CD4-positive, alpha-beta T cell treated with Interleukin-1 beta for 1 hour (primary cell): ENCODE measurements at regions not wholly inside any gene's neighbourhood (a gene's known extent, or its start where the extent isn't known, plus 50 kb on each side); places are given as distances from the start of the nearest gene placed in this dataset.
"Not testable (repeated sequence)": the region's sequence is repeated elsewhere in the genome, so short reads cannot be mapped to it uniquely, and the experiment has no call there.

Source experiments
- DNase-seq, 2 donors: peaks; one replicate each; pipeline ENCODE4 v3.0.0-alpha.2; 2020 to 2022

DNA sequence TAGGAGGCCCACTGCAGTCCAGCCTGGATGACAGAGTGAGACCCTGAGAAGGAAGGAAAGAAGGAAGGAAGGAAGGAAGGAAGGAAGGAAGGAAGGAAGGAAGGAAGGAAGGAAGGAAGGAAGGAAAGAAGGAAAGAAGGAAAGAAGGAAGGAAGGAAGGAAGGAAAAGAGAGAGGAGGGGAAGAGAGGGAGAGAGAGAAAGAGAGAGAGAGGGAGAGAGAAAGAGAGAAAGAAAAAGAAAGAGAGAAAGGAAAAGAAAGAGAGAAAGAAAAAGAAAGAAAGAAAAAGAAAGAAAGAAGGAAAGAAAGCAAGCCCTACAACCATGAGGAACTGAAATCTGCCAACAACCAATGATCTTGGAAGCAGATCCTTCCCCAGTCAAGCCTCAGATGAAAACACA is 124.9 kb upstream of the BCOR start:
- DNase-seq, result not testable (repeated sequence)

DNA sequence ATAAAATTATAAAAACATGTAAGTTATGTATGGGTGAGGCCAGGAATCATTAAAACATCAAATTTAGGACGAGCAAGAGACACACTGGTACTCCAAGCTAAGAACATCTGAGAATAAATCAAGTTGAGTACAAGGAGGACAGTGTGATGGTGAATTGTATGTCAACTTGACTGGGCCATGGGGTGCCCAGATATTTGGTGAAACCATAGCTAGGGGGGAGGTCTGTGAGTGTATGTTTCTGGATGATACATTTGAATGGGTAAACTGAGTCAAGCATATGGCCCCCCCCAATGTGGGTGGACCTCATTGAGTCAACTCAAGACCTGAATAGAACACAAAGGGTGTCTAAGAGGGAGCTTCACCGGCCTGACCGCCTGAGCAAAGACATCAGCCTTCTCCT is 115.3 kb upstream of the BCOR start:
- DNase-seq, result no peak

DNA sequence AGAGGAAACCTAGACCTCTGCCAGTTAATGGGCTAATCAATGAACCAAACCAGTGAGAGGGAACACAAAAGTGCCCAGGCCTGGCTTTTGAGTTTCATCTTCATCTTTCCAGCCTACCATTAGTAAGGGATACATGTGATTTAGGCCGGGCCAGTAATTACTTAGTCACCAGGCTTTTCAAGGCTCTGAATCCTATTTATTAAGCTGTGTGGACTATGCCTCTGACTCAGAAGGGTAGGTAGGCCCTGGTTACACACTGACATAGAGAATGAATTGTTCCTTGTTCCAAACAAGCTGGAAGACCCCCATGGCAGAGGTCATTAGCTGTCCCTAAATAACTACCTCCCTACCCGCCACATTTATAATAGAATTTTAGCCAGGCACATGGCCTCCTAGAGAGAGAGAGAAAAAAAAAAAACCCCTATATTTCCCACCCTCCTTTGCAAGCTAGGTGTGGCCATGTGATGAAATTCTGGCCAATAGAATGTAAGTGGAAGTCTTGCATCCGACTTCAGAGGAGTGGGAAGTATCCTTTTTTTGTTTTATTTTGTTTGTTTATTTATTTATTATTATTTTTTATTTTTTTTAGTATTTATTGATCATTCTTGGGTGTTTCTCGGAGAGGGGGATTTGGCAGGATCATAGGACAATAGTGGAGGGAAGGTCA is 112.3 kb upstream of the BCOR start:
- no peak for DNase-seq

DNA sequence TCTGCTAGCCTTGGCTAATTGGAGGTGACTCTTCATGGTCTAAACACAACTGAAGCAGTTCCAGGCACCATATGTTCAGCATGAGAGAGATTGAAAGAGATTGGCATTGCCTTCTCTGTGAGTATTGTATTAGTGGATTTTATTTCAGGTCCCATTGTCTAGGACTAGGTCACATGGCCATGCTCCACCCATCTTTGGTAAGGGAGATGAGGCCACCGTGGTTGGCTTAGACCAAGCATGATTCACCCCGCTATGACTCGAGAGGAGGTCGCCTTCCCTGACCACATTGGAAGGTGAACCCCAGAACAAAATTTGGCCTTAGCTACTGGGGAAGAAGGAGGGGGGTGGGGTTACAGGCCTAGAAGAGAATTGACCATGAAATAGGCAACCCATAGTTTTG is 109.9 kb upstream of the BCOR start:
- peak in 1 of 2 donors; percentile 28 for DNase-seq

DNA sequence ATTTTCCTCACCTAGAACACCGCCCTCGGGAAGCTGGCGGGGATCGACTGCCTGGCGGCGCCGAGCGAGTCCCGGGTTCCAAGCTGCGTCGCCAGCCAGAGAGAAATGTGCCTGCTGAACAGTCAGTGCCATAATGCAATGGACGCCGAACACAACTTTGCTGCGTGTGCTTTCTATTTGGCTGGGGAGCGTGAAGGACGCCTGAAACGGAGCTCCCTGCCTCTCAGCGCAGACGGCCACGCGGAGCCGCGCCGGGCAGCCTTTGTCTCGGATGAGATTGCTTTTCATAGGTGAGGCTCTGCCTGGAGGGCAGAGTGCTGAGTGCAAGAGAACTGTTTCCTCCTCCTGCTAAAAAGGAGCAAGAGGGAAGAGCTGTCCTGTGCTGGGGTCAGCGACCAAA is 107.7 kb upstream of the BCOR start:
- no peak for DNase-seq

DNA sequence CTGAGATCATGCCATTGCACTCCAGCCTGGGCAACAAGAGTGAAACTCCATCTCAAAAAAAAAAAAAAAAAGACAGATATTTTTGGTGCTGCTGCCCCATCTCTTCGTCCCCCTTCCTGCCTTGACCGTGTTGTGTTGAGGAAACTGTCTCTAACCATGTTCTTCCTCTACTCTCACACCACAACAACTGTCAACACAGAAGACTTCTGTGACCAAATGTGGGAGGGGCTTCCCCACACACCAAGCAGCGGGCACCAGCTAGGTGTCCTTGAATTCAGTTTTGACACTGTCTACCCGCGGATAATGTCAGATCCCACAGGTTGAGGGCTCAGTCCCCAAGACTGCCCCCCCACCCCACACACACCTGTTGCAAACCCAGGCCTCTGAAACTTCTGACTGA is 104.7 kb upstream of the BCOR start:
- DNase-seq, result peak; percentile 22 to 31

DNA sequence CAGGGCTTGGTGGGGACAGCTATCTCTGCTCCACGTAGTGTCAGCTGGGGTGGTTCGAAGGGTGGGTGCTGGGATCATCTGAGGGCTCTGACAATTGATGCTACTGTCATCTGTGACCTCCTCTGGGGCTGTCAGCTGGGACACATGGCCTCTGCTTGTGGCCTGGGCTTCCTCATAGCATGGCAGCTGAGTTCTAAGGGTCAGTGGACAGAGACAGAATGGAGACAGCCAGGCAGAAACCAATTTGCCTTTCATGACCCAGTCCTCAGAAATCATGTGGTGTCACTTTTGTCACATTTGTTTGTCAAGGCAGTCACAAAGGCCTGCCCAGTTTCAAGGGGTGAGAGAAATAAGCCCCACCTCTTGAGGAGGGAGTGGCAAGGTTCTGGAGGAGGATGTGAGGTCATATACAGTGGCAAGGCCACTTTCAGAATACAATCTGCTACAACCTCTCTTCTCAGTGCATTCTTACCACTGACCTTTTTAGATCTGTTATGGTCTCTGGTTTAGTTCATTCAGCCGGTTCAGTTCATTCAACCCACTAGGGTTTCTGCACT is 103.6 kb upstream of the BCOR start:
- peak; percentile 51 to 54 for DNase-seq

DNA sequence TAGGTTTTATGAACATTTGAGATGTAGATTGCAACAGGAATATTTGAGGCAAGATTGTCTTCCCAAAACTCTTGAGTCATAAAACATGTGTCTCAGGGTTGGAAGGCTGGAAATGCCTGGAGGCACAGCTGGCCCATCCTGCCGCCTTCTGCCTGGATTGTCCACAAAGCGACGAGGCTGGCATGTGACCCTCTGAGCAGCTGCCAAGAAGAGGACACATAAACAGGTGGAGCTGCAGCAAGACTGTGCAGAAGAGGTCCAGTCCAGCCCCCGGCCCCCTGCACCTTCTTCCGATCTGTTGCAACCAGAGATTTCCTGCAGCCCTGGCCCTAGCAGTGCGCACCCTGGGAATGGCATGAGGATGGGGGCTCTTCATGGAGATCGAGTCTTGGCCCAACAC is 101.9 kb upstream of the BCOR start:
- no peak for DNase-seq

DNA sequence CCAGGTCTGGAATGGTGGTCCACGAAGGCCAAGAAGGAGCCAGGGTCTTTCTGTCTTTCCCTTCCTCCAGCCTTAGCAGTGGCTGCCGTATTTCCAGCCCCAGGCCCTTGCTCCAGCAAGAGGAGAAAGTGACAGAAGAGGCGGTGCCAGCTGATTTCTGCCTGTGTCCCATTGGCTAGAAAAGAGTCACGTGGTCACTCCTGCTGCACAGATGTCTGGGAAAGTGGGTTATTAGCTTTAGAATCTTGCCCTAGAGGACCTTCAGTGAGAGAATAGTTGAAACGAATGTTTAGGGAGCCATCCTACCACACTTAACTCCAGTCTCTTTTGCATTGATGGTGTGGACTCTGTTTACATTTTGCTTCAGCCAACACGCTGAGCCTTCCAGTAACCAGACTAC is 99.3 kb upstream of the BCOR start:
- DNase-seq, result no peak

DNA sequence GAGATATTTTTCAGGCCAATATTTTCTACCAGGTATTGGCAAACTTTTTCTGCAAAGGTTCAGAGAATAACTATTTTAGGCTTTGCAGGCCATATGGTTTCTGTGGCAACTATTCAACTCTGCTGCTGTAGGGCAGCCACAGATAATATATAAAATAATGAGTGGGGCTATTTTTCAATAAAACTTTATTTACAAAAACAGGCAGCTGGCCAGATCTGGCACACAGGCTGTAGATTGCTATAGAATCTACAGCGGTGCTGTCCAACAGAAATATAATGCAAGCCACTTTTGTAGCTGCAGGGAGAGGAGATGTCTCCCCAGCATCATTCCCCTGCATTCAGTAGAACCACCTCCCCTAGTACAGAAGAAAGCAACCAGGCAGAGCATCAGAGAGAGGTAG is 97.6 kb upstream of the BCOR start:
- DNase-seq, result no peak

DNA sequence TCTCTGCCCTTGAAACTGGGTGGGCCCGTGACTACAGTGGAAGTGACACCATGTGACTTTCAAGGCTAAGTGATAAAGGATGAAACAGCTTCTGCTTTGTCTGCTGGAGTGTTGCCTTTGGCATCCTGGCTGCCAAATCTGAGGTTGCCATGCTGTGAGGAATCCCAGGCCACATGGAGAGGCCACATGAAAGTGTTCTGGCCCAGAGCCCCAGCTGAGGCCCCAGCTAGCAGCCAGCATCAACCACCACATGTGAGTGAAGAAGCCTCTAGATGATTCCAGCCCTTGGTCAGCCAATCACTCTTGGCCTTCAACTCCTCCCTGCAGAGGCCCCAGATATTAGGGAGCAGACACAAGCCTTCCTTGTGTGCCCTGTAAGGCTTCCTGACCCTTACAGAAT is 94.4 kb upstream of the BCOR start:
- no peak for DNase-seq

DNA sequence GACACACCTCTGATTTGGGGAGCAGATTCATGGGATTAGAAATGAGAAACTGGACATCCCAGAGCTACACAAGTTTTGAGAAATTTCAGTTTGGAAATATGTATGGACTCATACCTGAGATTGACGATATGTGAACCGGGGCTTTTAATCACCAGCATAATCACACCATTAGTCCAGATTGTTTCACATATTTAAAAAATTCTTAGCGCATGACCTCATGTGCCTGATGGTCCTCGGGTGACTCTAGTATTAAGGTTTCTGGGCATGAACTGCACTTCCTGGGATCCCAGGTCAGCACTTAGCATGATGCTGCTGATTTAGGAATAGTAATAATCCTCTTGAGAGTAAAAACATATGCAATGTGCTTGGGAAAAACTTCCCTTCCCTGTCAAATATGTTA is 91.9 kb upstream of the BCOR start:
- no peak for DNase-seq

DNA sequence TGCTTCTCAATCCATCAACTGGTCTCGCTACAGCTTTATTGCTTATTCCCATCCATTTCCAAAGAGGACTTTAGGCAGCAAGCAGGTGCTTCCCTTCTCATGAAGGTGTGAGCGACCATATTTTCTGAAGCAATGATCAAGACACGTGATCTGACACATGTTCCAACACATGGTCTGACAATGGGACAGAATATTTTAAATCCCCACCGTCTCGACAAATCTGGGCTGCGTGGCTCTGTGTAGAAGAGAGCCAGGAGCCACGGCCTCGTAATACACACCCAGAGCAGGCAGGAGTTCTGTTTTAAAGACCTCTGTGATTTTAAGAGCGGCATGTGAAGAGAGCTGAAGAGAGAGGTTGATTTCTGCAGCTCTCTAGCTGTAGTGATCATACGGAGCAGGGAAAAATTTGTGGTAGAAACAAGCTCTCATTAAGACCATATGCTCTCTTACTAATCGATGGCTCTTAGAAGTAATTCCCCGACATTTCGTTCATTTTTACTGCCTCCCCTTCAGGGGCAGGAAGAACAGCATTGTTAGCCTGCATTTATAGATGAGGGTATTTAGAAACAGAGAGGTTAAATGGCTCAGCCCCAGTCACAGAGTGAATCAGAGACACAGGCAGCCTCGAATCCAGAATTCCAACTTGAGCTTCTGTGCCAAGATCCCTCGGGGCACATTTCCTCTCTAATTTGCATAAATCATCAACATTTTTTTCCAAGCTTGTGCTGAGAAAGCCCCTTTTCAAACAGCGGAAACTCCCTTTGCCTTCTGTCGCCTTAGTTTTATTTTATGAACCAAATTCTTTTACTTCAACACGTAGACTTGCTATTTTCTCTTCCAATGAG is 91.0 kb upstream of the BCOR start:
- no peak for DNase-seq

DNA sequence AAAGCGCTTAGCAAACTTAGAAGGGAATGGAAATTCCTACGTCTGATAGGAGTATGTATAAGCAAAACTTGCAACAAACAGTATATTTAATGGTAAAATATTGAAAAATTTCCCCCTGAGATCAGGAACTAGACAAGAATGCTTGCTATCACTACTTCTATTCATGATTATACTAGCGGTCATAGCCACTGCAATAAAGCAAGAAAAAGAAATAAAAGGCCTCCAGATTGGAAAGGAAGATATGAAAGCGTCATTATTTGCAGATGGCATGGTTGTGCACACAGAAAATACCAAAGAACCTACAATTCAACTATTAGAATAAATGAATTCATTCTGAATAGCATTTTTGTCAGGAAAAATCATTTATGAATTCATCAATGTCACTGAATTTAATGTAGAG is 87.2 kb upstream of the BCOR start:
- DNase-seq, result no peak

DNA sequence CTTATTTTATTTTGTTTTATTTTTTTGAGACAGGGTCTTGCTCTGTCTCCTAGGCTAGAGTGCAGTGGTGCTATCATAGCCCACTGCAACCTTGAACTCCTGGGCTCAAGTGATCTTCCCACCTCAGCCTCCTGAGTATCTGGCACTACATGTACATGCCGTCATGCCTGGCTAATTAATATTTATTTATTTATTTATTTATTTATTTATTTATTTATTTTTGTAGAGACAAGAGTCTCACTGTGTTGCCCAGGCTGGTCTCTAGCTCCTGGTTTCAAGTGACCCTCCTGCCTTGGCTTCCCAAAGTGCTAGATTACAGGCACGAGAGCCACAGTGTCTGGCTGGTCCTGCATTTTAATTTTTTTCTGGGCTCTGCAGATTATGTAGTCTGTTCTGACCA is 84.9 kb upstream of the BCOR start:
- no peak for DNase-seq

DNA sequence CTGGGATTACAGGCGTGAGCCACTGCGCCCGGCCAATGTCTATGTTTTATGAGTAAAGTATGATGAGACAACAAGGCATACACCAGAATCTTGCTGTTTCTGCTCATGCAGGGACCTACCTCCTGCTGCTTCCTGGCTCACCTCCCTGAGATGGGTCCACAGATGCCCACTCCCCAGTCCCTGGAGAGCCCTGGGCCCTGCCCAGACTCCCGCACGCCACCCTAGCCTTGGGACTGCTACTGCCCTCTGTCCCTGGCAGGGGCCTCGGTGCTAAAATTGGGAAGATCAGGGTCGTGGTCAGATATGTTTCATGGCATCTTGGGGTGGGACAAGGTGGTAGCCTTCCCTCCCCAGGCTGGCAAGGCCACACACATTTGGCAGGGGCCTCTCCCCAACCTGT is 84.3 kb upstream of the BCOR start:
- no peak for DNase-seq

DNA sequence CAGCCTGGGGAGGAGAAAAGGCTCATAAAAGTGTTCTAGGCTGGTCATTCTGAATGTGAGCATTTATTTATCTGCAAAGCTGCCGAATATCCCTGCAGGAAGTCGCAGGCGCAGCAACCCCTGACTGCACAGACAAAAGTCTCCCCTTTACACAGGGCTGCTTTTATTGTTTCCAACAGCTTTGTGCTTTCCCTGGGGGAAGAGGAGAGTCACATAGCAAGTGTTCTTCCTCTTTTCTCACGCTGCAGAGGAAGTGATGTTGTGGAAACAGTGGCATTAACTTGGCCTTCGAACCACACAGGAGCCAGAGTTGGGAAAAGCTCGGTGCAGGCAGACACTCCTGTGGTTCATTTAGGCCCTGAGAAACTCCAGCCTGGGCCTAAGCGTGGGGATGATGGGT is 81.5 kb upstream of the BCOR start:
- peak in 1 of 2 donors; percentile 11 for DNase-seq

DNA sequence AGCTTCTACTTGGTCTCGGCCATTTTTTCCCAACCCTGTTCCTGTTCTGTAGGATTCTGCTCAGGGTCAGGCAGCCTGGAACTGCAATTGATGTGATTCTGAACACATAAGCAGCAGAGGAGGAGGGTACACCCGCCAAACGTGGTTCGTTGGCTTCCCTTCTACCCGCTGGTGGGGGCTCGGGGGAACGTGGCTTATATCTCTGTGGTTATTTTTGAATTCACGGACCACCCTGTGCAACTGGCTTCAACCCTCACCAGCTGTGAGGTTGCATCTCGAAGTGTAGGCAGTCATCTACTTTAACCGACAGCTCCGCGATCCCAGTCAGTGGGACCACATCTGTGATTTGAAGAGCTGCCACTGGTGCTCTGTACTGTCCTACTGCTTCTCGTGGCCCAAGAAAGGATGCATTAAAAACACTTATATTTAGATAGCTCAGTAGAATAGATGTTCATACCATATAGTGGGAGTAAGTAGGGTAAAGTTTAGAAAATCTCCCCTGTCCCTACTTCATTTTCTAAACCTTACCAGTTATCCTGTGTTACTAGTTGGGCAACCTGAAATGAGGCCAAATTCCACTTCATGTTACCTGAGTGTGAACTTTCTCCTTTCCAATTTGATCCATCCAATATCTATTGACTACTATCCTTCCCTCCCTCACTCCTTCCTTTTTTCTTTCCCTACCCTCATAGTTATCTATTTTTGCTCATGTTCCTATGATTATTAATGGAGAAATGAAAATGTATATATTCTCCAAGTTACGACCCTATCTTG is 80.4 kb upstream of the BCOR start:
- DNase-seq, result no peak

DNA sequence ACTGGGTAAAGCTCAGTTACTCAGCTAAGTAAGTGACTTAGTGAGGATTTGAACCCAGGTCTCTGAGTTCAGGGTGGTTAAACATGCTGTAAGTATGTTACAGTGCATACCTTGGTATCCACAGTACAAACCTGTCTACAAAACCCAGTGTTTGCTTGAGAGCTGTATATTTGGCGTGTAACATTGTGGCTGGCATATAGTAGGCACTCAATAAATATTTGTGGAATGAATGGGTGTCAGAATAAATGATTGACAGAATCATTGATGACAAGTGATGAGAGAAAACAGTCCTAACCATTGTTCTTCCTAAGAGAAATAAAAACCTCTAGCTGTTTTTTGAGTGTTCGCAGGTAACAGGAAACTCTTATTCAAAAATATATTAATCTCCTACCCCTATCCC is 79.7 kb upstream of the BCOR start:
- DNase-seq, result no peak

DNA sequence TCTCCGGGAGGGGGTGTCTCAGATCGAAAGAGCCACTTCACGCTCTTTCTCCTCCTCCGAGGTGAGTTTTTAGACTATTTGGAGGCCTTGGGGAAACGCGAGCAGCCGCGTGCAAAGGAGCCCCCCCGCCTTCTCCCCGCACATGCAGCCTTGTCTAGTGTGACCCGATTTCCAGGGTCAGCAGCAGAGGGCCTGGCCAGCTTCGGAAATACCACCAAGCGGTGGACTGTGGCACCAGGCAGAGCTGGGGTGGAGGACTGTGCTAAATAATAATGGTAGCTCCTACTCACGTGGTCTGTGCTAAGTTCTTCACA is 79.3 kb upstream of the BCOR start:
- DNase-seq, result no peak

DNA sequence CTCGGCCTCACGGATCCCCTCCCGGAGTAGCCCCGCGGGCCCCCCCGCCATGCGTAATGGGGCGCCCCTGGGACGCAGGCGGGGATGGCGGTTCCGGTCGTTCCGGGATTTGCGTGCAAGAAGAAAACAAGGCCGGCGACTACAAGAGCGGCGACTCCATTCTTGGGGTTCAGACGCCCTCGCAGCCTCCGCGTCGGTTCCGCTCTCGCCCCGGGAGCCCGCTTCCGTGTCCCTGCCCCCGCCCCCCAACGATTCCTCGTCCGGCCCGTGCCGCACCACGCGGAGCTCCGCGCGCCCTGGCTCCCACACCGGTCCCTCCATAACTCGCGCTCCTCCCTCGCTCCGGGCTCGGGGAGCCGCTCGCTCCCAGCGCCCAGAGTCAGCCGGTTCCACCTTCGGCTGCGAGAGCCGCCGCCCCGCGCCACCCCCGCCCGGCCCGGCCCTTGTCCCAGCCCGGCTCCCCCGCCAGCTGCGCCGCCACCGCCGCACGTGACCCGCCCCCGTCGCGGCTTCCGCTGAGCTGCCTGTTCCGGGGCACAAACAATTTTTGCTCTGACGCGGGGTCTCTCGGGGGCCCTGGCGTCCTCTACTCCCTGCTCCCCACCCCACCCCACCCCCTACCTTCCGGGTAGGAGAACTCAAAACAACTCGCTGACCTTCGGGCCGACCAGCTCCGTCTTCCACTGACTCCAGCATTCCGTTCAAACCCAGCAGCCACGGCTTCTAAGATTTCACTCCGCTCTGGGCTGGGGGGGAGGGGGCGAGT is 78.8 kb upstream of the BCOR start:
- DNase-seq, result peak; percentile 79 to 84

DNA sequence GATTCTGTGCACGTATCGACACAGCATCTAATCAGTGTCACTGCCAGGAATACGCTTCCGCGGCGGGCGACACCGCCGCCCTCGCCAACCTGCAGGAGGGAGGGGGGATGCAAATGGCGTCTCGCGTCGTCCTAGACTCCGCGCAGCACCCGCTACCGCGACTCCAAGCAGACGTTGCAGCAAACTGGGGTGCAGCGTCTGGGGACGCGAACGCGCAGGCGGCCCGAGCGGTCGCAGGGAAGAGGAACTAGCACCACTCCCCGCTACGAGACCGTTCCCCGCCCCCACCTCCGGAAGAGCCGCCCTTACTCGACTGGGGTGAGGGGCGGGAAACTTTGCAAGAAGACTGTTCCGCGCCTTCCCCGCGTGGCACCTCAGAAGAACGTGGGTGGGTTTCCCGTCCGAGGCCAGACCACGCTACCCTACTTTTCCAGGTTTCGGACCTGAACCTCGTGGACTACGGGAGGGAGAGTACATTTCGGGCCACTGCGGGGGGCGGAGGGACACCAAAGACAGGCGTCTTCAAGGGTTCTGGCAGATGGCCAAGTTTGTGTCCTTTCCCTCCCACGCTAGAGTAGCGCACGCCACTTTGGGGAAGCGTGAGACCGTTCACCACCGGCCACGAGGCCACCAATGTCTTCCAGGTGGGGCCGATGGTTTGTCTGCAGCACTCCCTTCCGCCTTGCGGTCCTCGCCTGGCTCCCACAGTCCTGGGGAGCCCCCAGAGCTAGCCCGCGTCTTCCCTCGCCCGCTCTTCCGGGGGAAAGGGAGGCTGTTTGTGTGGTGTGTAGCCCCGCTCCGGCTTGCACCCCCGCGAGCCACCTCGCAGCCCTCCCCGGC is 78.0 kb upstream of the BCOR start:
- DNase-seq, result peak; percentile 78 to 88
